ENCODE measurements at regions not wholly inside any gene's neighbourhood (a gene's known extent, or its start where the extent isn't known, plus 50 kb on each side); places are given as distances from the start of the nearest gene placed in this dataset.
"Not testable (repeated sequence)": the region's sequence is repeated elsewhere in the genome, so short reads cannot be mapped to it uniquely, and the experiment has no call there.

DNA sequence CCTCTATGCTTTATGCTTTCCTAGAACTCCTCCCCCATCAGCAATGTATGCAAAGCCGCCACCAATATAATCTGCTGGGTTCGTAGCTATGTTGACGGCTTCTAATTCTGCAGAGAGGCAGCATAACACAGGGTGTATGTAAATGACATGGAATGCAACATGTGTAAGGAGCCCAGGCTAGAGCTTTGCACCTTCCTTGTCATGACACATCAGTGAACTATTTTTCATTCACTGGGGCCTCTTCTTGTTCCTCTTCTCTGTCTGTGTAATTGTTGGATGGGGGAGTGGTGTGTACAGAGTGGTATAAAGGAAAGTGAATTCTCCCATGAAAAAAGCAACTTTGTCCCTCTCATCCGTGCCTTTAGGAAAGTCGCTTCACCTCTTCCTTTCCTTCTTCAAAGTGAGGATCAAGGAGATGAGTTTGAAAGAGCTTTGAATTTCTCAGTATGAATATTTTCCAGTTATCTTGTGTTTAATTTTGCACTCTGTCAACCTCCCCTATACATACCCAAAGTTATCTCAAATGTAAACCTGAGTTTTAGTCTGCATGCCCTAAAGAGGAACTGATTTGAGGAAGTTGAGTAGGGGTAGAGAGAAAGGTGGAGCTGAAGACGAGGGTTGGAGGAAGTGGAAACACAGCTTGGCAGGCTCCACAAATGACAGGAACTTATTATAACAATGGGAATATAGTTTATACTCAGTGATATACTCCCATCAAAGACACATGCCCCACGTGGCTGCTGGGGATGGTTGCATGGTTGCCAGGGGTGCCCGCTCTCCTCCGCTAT, 74.9 kb upstream of the ARL4C start:
- DNase-seq (ENCODE audit: low read depth in 2 of 3, low spot score in 1 of 3), result no peak

DNA sequence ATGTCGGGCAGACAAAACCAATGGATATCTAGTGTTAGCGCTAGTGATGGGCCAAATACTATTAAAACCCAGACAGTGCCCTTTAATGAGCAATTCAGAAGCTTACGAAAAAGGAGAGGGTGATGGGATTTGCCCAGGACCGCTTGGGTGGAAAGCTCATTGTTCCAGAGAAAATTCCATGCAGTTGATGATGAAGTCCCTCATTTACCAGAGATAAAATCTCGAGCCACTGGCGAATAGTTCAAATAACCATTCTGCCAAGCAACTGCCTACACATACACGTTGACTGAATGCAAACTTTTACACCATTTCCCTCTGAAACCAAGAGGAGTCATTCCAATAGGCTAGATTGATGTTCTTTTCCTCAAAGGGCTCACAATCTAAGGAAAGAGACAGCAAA, 73.6 kb upstream of the ARL4C start:
- no peak for DNase-seq (ENCODE audit: low read depth in 2 of 3, low spot score in 1 of 3)

DNA sequence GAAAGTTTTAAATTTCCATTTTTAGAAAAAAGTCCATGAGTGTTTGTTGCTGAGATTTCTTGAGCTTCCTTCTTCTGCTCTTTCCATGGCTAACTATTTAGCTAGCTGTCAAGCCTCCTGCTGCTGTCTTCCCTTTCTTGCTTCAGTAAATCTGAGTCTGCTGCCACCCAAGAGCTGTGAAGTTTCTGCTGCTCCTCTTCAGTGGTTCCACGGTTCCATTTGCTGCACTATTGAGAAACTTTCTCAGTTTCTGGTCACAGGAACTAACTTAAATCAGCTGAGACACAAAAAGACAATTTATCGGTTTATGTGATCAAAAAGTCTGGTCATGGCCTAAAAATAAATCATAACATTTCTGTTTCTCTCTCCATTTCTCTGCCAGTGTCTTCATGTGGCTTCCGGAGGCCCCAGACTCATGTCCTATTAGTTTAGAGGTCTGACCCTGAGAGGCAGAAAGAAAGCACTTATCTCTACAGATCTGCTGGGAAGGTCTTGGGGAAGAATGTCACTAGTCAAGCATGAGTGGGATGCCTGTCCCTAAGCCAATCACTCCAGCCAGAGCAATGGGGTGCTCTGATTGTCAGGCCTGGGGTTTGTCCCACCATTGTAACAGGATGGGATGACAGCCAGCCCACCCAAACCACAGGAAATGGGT, 73.0 kb upstream of the ARL4C start:
- DNase-seq (ENCODE audit: low read depth in 2 of 3, low spot score in 1 of 3), result no peak

DNA sequence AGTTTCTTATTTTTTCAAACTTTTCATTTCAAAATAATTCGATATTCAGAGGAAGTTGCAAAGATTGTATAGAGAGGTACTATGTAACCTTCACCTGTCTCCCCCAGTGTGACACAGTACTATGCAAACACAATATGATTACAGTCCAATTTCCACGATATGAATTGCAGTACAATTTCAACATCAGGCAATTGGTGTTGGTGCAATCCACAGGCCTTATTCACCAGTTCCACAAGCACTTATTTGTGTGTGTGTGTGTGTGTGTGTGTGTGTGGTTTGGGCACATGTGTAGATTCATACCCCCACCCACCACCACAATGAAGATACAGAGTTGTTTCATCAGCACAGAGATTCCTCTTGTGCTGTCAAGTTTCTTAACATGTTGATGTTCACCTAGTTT, 69.7 kb upstream of the ARL4C start:
- DNase-seq (ENCODE audit: low read depth in 2 of 3, low spot score in 1 of 3), result no peak

DNA sequence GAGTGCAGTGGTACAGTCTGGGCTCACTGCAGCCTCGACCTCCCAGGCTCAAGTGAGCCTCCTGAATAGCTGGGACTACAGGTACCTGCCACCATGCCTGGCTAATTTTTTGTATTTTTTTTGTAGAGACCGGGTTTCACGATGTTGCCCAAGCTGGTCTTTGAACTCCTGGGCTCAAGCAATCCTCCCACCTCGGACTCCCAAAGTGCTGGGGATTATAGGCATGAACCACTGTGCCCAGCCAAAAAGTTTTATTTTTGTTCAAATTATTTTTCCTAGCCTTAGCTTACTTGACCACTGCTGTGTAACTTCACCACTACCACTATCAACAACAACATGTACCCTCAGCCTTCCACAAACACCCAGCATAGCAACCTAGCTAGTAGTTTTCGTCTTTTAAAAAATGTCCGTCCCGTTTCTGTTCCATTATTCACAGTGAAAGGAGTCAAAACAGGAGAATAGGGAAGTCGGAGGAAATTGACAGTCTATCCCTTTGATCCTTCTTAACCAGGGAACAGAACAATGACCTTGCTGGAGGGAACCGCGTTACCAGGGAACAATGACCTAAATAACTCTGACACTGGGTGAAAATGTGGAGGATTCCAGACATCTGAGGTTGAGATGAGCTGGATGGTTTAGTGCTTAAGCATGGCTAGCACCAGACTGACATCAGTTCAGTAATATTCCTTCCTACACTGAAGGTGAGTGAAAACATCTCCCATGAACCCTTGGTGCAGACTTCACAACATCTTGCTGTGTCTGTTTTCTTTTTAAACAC, 69.2 kb upstream of the ARL4C start:
- no peak for DNase-seq (ENCODE audit: low read depth in 2 of 3, low spot score in 1 of 3)

DNA sequence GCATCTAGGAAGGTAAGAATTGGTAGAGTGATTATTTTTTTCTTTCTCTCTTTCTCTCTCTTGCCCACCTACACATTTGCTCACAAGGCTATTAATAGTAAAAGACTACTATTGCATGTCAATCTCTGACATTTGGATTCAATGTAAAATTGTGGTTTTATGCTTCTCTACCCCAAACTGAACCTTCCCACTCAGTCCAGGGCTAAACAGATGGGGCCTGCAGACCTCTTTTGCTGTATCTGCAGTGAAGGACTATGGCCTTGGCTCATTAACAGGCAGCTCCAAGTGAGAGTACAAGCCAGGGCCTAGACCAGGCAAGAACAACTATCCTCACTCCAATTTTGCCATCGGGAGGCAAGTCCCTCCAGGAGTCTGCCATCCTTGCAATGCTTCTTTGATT, 68.3 kb upstream of the ARL4C start:
- no peak for DNase-seq (ENCODE audit: low read depth in 2 of 3, low spot score in 1 of 3)

DNA sequence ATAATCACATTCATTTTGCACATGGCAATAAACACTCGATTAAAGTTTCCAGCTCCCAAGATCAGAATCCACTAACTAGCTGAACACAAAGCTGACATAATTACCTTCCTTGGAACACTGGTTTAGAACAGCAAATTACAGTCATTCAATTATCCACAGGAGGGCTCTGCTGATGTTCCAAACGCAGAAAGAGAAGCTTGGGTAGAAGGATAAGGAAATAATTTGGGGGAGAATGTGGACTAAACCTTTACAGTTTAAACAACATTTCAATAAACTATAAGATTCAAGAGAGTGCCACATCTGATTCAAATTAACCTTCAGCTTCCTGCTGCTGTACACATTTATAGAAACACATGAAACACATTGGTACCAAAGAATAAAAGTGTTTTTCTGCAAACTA, 67.8 kb upstream of the ARL4C start:
- DNase-seq (ENCODE audit: low read depth in 2 of 3, low spot score in 1 of 3), result no peak

DNA sequence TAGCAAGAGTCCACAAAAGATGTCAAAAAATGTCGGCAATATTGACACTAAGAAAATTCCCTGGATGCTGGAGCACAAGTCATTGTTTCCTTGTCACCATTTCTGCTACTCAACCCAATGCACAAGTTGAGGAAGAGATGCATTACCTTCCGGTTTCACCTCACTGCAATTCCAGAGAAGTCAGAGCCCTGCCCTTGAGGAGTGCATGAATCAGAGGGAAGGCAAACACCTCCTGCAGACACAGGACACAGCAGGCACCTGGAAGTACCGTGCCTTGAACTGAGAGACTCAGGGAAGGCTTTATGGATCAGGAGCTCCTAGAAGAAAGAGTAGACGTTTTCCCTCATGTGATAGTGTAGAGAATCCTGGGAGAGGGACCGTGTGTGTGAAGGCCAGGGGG, 62.7 kb upstream of the ARL4C start:
- no peak for DNase-seq (ENCODE audit: low read depth in 2 of 3, low spot score in 1 of 3)

DNA sequence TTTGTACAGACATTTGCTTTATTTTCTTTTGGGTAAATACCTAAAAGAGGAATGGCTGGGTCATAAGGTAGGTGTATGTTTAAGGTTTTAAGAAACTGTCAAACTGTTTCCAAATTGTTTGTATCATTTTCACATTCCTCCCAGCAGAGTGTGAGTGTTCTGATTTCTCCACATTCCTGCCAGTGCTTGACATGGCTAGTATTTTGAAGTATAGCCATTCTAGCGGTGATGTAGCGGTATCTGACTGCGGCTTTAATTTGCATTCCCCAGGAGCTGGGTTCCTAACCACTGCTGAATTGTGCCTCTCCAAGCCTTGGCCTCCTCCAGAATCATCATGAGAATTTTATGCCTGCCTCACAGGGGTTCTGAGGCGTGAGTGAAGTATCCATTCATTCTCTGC, 61.8 kb upstream of the ARL4C start:
- DNase-seq (ENCODE audit: low read depth in 2 of 3, low spot score in 1 of 3), result no peak

DNA sequence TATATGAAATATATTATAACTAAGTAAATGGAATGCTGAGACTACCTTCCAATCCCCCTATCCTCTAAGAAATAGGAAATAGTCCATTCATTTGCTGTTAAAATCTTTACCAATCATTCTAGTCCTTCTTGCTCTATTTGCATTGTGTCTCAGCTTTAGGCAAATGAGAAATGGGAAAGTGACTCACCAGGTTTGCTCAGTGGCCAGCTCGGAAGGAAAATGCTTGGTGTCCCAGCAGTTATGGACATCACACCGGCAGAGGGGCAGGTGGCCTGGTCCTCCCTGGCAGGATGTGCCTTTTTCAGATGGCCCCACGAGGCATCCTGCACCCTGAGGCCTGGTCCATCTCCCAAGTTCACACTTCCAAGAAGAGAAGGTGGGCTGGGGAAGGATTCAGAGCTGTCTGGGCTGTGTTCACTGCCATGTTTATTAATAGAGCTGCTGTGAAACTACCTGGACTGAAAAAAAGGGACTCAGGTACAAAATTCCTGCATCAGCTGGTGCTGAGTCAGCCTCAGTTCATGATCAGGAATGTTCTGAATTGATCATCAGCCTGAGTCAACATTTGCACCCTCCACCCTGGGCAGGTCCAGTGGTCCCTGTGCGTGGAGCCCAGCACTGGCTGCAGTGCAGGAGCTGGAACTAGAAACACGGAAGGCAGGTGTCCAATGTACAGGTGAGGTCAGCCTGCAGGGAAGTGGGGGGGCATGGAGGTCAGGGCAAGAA, 60.1 kb upstream of the ARL4C start:
- DNase-seq (ENCODE audit: low read depth in 2 of 3, low spot score in 1 of 3), result no peak

DNA sequence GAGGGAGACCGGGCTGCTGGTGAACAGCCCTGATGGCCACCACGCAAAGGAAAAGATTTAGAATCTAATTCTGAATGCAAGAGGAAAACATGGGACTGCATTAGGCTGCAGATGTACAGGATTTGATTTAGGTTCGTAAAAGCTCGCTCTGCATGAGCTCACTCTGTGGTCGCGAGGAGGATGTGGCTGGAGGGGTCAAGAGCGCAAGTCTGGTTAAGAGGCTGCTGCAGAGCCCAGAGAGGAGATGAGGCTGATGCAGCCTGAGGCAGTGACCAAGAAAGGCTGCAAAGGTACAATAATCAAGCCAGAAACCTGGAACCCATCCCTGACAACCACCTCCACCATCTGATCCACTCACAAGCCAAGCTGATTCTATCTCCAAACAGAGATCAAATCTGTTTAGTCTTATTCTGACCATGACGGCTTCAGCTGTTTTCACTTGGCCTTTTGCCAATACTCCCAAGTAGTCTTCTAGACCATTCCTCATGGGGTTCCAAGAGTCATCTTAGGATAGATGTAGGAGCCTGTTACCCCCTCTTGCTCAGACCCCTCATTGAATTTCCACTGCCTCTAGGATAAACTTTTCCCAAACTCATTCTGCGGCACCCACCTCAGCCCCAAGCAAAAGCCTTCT, 58.9 kb upstream of the ARL4C start:
- DNase-seq (ENCODE audit: low read depth in 2 of 3, low spot score in 1 of 3), result no peak

DNA sequence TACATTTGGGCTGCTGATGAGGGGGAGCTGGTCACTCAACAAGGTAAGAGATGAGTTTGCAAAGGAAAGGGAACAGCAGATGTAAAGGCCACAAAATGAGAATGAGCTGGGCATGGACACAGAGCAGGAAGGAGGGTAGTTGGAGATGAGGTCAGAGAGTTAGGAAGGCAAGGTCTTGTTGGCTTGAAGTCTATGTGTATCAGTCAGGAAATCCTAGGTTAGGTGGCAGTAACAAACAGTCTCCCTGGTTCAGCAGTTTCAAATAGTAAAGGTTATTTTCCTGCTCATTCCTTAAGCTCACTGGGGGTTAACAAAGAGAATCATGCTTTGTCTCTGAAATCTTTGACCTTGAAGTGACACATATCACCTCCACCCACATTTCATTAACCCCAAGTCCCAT, 58.3 kb upstream of the ARL4C start:
- DNase-seq (ENCODE audit: low read depth in 2 of 3, low spot score in 1 of 3), result no peak

DNA sequence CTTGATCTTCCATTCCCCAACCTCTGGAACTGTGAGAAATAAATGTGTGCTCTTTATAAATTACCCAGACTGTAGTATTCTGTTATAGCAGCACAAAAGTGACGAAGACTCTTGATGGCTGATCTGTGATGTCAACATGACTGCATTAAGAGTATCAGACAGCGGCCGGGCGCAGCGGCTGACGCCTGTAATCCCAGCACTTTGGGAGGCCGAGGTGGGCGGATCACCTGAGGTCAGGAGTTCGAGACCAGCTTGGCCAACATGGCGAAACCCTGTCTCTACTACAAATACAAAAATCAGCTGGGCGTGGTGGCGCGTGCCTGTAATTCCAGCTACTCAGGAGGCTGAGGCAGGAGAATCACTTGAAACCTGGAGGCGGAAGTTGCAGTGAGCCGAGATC, 56.3 kb upstream of the ARL4C start:
- DNase-seq (ENCODE audit: low read depth in 2 of 3, low spot score in 1 of 3), result not testable (repeated sequence)

DNA sequence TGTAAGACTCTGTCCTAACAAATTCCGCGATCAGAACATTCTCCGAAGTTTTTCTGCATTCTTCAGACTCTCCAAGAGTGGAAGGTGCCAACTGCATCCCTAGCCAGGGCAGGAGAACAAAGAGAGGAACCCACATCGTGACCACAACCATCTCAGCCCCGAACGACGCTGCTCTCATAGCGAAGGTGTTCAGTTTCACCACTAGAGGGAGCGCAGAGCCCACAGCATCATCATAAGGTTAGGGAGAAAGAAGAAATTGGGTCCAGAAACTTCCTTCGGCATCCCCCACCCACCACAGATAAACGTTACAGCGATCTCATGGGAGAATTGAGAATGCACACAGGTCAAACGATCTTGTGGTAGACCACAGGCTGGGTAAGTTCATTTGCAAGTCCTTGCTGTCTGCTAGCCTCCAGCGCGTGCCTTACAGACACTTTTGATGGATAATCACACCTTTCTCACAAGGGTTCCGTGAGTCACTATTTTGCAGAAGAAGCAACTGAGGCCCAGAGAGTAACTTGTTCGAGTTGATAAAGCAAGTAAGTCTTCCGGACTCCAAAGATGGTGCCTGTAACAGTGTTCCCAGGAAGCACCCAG, 53.7 kb upstream of the ARL4C start:
- peak; percentile 11 to 43 (median 33) for DNase-seq (ENCODE audit: low read depth in 2 of 3, low spot score in 1 of 3)

DNA sequence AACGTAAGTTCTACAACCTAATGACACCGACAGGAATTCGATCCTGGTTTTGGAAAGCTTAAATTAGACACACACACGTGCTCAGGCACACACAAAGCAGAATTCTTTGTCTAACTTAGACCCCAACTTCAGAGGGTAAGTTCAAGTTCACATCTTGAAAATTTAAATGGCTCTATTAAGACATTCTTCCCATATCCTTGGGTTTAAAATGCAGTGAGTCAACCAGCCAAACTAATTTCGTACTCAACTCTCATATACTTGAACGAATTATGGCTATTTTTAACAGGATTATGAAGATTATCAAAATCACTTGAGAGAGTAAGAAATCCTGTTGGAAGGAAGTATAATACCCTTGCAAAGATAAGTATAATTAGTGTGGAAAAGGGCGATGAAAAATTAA, 53.2 kb upstream of the ARL4C start:
- DNase-seq (ENCODE audit: low read depth in 2 of 3, low spot score in 1 of 3), result no peak

DNA sequence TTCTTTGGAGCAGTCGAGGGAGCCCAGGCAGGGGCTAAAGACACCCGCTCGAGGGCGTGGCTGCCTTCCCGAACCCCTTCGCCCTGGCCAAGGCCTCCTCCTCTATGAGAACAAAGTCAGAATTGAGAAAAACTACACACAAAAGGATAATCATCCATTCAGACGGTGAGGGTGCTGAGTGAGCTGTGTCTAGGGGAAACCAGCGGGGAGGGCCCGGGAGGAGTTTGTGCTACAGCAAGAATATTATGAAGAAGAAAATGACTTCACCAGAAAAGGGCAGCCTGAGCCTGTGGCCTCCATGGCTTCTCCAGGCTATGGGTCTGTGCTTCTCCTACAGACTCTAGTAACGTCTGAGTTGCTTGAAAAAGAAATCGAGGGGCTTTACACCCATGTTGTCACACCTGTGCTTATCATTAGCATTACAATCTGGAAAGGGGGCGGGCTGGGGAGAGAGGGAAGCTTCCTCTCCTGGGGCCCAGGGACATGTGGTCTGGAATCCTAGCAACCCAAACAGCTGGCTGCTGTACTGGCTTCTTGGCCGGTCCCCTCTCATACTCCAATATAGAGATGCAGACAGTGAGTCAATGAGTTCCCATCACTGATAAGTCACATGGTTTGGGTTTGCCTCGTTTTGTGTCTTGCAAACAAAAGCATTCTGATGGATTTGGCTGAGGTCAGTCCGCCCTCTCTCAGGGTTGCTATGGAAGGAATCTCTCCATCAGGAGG, 52.0 kb upstream of the ARL4C start:
- no peak for DNase-seq (ENCODE audit: low read depth in 2 of 3, low spot score in 1 of 3)

DNA sequence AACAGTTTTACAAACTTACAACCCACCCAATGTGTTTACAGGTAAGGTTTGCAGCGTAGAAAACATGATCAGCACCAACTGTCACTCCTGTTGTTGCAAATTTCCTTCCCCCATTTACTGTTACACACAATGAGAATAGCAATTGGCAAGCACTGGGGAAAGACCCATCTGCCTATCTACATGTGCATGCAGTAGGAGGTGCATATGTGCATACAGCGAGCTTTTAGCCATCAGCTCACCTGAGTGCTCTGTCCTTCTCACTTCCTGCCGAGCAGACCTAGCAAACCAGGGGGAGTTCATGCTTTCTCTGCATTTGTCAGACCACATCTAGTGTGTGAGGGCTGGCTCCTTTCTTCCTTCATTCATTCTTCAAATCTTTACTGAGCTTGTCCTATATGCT, 49.9 kb upstream of the ARL4C start:
- DNase-seq (ENCODE audit: low read depth in 2 of 3, low spot score in 1 of 3), result no peak
